ENCODE measurements at regions not wholly inside any gene's neighbourhood (a gene's known extent, or its start where the extent isn't known, plus 50 kb on each side); places are given as distances from the start of the nearest gene placed in this dataset.

DNA sequence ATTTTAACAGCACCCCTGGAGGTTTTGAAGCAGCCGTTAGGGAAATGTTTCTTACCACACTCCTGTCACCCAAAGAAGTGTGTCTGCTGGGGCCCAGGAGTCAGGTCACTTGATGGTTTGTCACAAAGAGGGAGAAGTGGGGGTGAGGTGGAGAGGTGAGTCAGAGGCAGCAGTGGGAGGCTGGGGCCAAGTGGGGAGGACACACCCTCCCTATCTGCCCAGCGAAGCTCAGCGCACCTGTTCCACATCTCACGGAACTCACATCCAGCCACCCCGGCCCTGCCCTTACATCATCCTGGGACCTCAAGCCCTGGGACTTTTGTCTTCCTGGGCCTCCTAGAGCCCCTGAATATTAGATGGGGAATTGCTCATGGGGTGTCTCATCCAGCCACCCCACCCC is 171.1 kb upstream of the SMIM23 start:
- TF ChIP-seq SIN3A (IDR thresholded peaks at IDR 0.05; ENCODE audit: borderline replicate concordance, insufficient read depth, low read depth, low read length) (no peak), POLR2AphosphoS5 (IDR thresholded peaks at IDR 0.05; ENCODE audit: low read depth, low read length) (no peak)
- TF ChIP-seq, protein P1, sequence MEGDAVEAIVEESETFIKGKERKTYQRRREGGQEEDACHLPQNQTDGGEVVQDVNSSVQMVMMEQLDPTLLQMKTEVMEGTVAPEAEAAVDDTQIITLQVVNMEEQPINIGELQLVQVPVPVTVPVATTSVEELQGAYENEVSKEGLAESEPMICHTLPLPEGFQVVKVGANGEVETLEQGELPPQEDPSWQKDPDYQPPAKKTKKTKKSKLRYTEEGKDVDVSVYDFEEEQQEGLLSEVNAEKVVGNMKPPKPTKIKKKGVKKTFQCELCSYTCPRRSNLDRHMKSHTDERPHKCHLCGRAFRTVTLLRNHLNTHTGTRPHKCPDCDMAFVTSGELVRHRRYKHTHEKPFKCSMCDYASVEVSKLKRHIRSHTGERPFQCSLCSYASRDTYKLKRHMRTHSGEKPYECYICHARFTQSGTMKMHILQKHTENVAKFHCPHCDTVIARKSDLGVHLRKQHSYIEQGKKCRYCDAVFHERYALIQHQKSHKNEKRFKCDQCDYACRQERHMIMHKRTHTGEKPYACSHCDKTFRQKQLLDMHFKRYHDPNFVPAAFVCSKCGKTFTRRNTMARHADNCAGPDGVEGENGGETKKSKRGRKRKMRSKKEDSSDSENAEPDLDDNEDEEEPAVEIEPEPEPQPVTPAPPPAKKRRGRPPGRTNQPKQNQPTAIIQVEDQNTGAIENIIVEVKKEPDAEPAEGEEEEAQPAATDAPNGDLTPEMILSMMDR (IDR thresholded peaks at IDR 0.05), result no peak

Measured in Panc1 (cell line).